ENCODE measurements at regions not wholly inside any gene's neighbourhood (a gene's known extent, or its start where the extent isn't known, plus 50 kb on each side); places are given as distances from the start of the nearest gene placed in this dataset.

DNA sequence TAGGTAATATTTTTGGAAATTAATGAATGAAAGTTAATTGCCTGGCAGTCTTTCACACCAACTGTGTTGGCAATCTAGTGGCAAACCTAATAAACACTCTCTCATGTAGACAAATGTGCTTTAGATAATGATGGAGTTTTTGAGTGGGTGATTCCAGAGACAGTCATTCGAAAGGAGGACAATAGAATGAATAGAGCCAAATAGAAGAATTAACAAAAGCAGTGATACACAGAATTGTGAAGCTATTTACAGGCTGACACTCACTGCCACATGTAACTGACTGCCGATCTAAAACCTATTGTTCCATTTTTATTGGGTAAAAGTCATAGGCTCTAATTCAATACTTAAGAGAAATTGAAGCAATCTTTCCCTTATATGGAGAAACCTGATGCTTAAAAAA, 338.5 kb downstream of the PCDH7 start:
- H2BK5ac ChIP-seq (ENCODE audit: insufficient read length, low read length), result no peak overlapping the region
- H2AFZ ChIP-seq (ENCODE audit: low read length), result no peak overlapping the region
- H3K9me3 ChIP-seq (ENCODE audit: control insufficient read depth, low read depth, low read length), result no peaks in the 10 kb centered on the region
- no peak overlapping the region for H3K18ac ChIP-seq (ENCODE audit: insufficient read length, low read depth, low read length)
- H3K27me3 ChIP-seq (ENCODE audit: insufficient read depth, low read length), result no peaks in the 10 kb centered on the region
- H2AK5ac ChIP-seq (ENCODE audit: insufficient read length, low read length), result no peak overlapping the region
- TF ChIP-seq, protein P1, sequence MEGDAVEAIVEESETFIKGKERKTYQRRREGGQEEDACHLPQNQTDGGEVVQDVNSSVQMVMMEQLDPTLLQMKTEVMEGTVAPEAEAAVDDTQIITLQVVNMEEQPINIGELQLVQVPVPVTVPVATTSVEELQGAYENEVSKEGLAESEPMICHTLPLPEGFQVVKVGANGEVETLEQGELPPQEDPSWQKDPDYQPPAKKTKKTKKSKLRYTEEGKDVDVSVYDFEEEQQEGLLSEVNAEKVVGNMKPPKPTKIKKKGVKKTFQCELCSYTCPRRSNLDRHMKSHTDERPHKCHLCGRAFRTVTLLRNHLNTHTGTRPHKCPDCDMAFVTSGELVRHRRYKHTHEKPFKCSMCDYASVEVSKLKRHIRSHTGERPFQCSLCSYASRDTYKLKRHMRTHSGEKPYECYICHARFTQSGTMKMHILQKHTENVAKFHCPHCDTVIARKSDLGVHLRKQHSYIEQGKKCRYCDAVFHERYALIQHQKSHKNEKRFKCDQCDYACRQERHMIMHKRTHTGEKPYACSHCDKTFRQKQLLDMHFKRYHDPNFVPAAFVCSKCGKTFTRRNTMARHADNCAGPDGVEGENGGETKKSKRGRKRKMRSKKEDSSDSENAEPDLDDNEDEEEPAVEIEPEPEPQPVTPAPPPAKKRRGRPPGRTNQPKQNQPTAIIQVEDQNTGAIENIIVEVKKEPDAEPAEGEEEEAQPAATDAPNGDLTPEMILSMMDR (conservative IDR thresholded peaks at IDR 0.05), result no peak
- H3K4me2 ChIP-seq (ENCODE audit: insufficient read depth, insufficient read length, low read length), result no peak overlapping the region
- H2BK12ac ChIP-seq (ENCODE audit: insufficient read length, low read depth, low read length), result no peak overlapping the region
- no peak overlapping the region for H3K4ac ChIP-seq (ENCODE audit: low read depth, low read length)
- no peak overlapping the region for H3K4me3 Mint-ChIP-seq
- no peaks in the 10 kb centered on the region for H3K27me3 Mint-ChIP-seq (ENCODE audit: low read depth)
- H4K5ac ChIP-seq (ENCODE audit: insufficient read length, low read depth, low read length), result no peak overlapping the region
- H3K4me1 Mint-ChIP-seq, result peaks cover 2% of the 10 kb centered on the region in 2 experiments; a peak in 1 of 4 replicates
- H3K23me2 ChIP-seq (ENCODE audit: insufficient read length, low read depth, low read length, poor library complexity, severe bottlenecking), result no peaks in the 10 kb centered on the region
- no peak overlapping the region for H2BK120ac ChIP-seq (ENCODE audit: low read depth, low read length, poor library complexity, severe bottlenecking)
- no peak overlapping the region for H3K56ac ChIP-seq (ENCODE audit: insufficient read length, low read depth, low read length)
- H4K91ac ChIP-seq (ENCODE audit: insufficient read length, low read depth, low read length), result no peak overlapping the region
- H4K20me1 ChIP-seq (ENCODE audit: control insufficient read depth, insufficient read depth, insufficient read length), result no peaks in the 10 kb centered on the region
- no peaks in the 10 kb centered on the region for H3K9me3 Mint-ChIP-seq
- H3T11ph ChIP-seq (ENCODE audit: low read length), result no peak overlapping the region
- H4K8ac ChIP-seq (replicated peaks; ENCODE audit: insufficient read length, low read depth, low read length), result no peak overlapping the region
- no peak overlapping the region for H2BK20ac ChIP-seq (ENCODE audit: low read depth, low read length, poor library complexity, severe bottlenecking)
- H2BK15ac ChIP-seq (ENCODE audit: low read depth, low read length), result no peak overlapping the region
- no CpG with 5 or more reads among the region's 2 CpGs for WGBS (ENCODE audit: extremely low coverage, insufficient read length, low lambda C conversion rate)
- H3K9ac ChIP-seq (ENCODE audit: extremely low read depth, insufficient read length, low read length), result no peak overlapping the region
- no peaks in the 10 kb centered on the region for H3K79me1 ChIP-seq (ENCODE audit: insufficient read depth, low read depth, low read length, poor library complexity, severe bottlenecking)
- H3K23ac ChIP-seq (ENCODE audit: insufficient read length, low read depth, low read length), result no peak overlapping the region
- H3K4me1 ChIP-seq (ENCODE audit: insufficient read depth, low read length), result no peaks in the 10 kb centered on the region
- no peak overlapping the region for H3K14ac ChIP-seq (ENCODE audit: insufficient read depth, low read length)
- no peak overlapping the region for H3K27ac Mint-ChIP-seq
- H3K27ac ChIP-seq (ENCODE audit: insufficient read length, low read depth, low read length), result no peak overlapping the region
- H3K36me3 Mint-ChIP-seq (ENCODE audit: insufficient read depth in 1 of 3, low read depth in 3 of 3), result no peaks in the 10 kb centered on the region
- DNase-seq, result no peak
- no peaks in the 10 kb centered on the region for H3K79me2 ChIP-seq (ENCODE audit: insufficient read depth, low read length)

All from H9 (cell line).